GM12873 (cell line): ENCODE measurements at regions not wholly inside any gene's neighbourhood (a gene's known extent, or its start where the extent isn't known, plus 50 kb on each side); places are given as distances from the start of the nearest gene placed in this dataset.

Experiments
- CTCF ChIP-seq: IDR thresholded peaks from 2 replicates; pipeline ENCODE4 v1.5.1; 2012; ENCODE audit warnings: low read depth, mild to moderate bottlenecking, moderate library complexity, low read length, control low read depth; ENCODE audit not compliant: insufficient read depth; ENCODE audit errors: missing control alignments

GRCh38 chr18:65347446-65347845 is 403.4 kb upstream of the CDH7 start:
- no peak for TF ChIP-seq CTCF

- TF ChIP-seq CTCF, result no peak
Observed at GRCh38 chr18:65346086-65346485, 404.7 kb upstream of the CDH7 start.

- TF ChIP-seq CTCF, result no peak
Observed at GRCh38 chr18:65343571-65343970, 407.2 kb upstream of the CDH7 start.

- TF ChIP-seq CTCF, result no peak
Observed at GRCh38 chr18:65336411-65336810, 414.4 kb upstream of the CDH7 start.

GRCh38 chr18:65329010-65329409 is 421.8 kb upstream of the CDH7 start:
- no peak for TF ChIP-seq CTCF

GRCh38 chr18:65326805-65327204 is 424.0 kb upstream of the CDH7 start:
- TF ChIP-seq CTCF, result no peak

GRCh38 chr18:65322895-65323294 is 427.9 kb upstream of the CDH7 start:
- no peak for TF ChIP-seq CTCF
